ENCODE measurements at regions not wholly inside any gene's neighbourhood (a gene's known extent, or its start where the extent isn't known, plus 50 kb on each side); places are given as distances from the start of the nearest gene placed in this dataset.

- no peak overlapping the region for H3K27ac Mint-ChIP-seq
- no peaks in the 10 kb centered on the region for H3K36me3 Mint-ChIP-seq
- no peaks in the 10 kb centered on the region for H3K27me3 Mint-ChIP-seq (ENCODE audit: low read depth)
These were observed 358.1 kb downstream of the CDK5RAP2 start for GRCh38 chr9:120221844-120222243.

DNA sequence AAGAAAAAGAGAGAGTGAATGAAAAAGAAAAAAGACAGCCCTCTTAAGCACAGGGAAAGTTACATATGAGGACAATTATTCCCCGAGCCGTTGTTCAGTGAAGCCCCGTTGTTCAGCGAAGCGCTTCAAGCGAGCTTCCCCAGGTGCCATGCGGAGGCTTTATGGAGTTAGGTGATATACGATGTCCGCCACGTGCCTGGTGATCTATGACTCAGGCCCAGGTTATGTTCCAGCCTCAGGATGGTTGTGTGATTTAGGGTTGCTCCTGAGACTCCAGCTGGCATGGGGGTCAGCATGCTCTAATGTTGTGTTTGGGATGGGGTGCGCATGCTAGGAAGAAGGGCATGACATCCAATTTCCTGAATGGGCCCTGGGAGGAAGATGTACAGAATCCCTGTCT is 365.6 kb downstream of the CDK5RAP2 start:
- peaks cover 5% of the 10 kb centered on the region; the same call in 1 of the 2 replicates for H3K4me1 Mint-ChIP-seq
- H3K27ac Mint-ChIP-seq: no peak overlapping the region
- H3K4me3 Mint-ChIP-seq: no peak overlapping the region
- TF ChIP-seq ZNF121 (CRISPR knock-in tag; IDR thresholded peaks at IDR 0.05) (no peak), TEAD1 (CRISPR knock-in tag; IDR thresholded peaks at IDR 0.05) (no peak), CDX4 (CRISPR knock-in tag; IDR thresholded peaks at IDR 0.05; ENCODE audit: borderline replicate concordance) (no peak), OVOL2 (CRISPR knock-in tag; IDR thresholded peaks at IDR 0.05; ENCODE audit: borderline replicate concordance) (no peak), ETV6 (CRISPR knock-in tag; IDR thresholded peaks at IDR 0.05) (no peak)
- TF ChIP-seq, protein P1, sequence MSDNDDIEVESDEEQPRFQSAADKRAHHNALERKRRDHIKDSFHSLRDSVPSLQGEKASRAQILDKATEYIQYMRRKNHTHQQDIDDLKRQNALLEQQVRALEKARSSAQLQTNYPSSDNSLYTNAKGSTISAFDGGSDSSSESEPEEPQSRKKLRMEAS (CRISPR knock-in tag; IDR thresholded peaks at IDR 0.05): no peak
- ATAC-seq (no peak), DNase-seq (ENCODE audit: low spot score) (no peak)
- H3K36me3 Mint-ChIP-seq: no peaks in the 10 kb centered on the region
- POLR2A ChIA-PET: no interaction called here
- 0 out of 2 replicates have a peak, but pooled peaks cover 3% of the 10 kb centered on the region for H3K9me3 Mint-ChIP-seq
- no peaks in the 10 kb centered on the region; the same call in 1 of the 2 replicates for H3K27me3 Mint-ChIP-seq (ENCODE audit: low read depth)
- CTCF ChIA-PET: no interaction called here

More at GRCh38 chr9:120221844-120222243, 358.1 kb downstream of the CDK5RAP2 start:
- TF ChIP-seq ZNF532 (CRISPR knock-in tag; IDR thresholded peaks at IDR 0.05; ENCODE audit: borderline replicate concordance) (no peak), PRDM15 (CRISPR knock-in tag; IDR thresholded peaks at IDR 0.05) (peak; percentile 81)
- ChIA-PET CTCF (interaction anchor here (1.0 to 1.1 kb wide), 2 partner anchors 70 to 78 kb away, joined by 4 read pairs; no protein-coding TSS in a partner anchor), POLR2A (no interaction called here)
- ATAC-seq (peak; percentile 98), DNase-seq (ENCODE audit: low spot score) (peak; percentile 36)
- Mint-ChIP-seq H3K4me1 (peaks cover 7% of the 10 kb centered on the region), H3K9me3 (peaks cover 3% of the 10 kb centered on the region), H3K4me3 (no peak overlapping the region)

DNA sequence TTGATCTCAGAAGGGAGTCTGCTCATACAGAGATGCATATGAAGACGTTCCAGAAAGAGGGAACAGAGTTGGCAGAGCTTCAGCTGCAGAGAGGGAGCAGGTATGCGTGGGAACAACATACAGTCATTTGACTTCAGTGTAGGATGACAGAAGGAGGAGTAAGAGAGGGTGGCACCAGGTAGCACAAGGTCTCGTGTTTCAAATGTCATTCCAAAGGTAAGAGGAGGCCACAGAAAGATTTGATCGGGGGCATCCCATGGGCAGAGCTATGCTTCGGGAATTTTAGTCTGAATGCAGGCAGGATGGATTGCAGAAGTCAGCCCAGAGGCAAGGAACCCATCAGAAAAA is 367.1 kb downstream of the CDK5RAP2 start:
- Mint-ChIP-seq H3K27me3 (ENCODE audit: low read depth) (no peaks in the 10 kb centered on the region; the same call in 1 of the 2 replicates), H3K4me3 (no peak overlapping the region), H3K27ac (no peak overlapping the region), H3K9me3 (0 out of 2 replicates have a peak, but pooled peaks cover 3% of the 10 kb centered on the region), H3K4me1 (peaks cover 5% of the 10 kb centered on the region; the same call in 1 of the 2 replicates), H3K36me3 (no peaks in the 10 kb centered on the region)
- ChIA-PET CTCF (no interaction called here), POLR2A (no interaction called here)
- no peak for DNase-seq (ENCODE audit: low spot score)
- no peak for ATAC-seq
- no peak for TF ChIP-seq HMGA2 (CRISPR knock-in tag; IDR thresholded peaks at IDR 0.05)
